ENCODE measurements at regions not wholly inside any gene's neighbourhood (a gene's known extent, or its start where the extent isn't known, plus 50 kb on each side); places are given as distances from the start of the nearest gene placed in this dataset.

GRCh38 chr6:8860671-8861070 is 425.3 kb upstream of the SLC35B3 start:
- Histone ChIP-seq H2BK5ac (ENCODE audit: insufficient read length, low read length) (no peak overlapping the region), H3K27me3 (ENCODE audit: insufficient read depth, low read length) (no peaks in the 10 kb centered on the region), H3K4me1 (ENCODE audit: insufficient read depth, low read length) (no peaks in the 10 kb centered on the region), H4K8ac (replicated peaks; ENCODE audit: insufficient read length, low read depth, low read length) (no peak overlapping the region), H2BK15ac (ENCODE audit: low read depth, low read length) (no peak overlapping the region), H3K27ac (ENCODE audit: insufficient read length, low read depth, low read length) (no peak overlapping the region), H3T11ph (ENCODE audit: low read length) (no peak overlapping the region), H2AK5ac (ENCODE audit: insufficient read length, low read length) (no peak overlapping the region), H3K4me2 (ENCODE audit: insufficient read depth, insufficient read length, low read length) (no peak overlapping the region), H4K91ac (ENCODE audit: insufficient read length, low read depth, low read length) (no peak overlapping the region), H4K20me1 (ENCODE audit: control insufficient read depth, insufficient read depth, insufficient read length) (no peaks in the 10 kb centered on the region), H3K4ac (ENCODE audit: low read depth, low read length) (no peak overlapping the region), H3K79me1 (ENCODE audit: insufficient read depth, low read depth, low read length, poor library complexity, severe bottlenecking) (no peaks in the 10 kb centered on the region), H3K56ac (ENCODE audit: insufficient read length, low read depth, low read length) (no peak overlapping the region), H4K5ac (ENCODE audit: insufficient read length, low read depth, low read length) (no peak overlapping the region), H2AFZ (ENCODE audit: low read length) (no peak overlapping the region), H3K23ac (ENCODE audit: insufficient read length, low read depth, low read length) (no peak overlapping the region), H3K14ac (ENCODE audit: insufficient read depth, low read length) (no peak overlapping the region), H3K18ac (ENCODE audit: insufficient read length, low read depth, low read length) (no peak overlapping the region), H3K9ac (ENCODE audit: extremely low read depth, insufficient read length, low read length) (no peak overlapping the region), H2BK20ac (ENCODE audit: low read depth, low read length, poor library complexity, severe bottlenecking) (no peak overlapping the region), H3K79me2 (ENCODE audit: insufficient read depth, low read length) (no peaks in the 10 kb centered on the region), H2BK12ac (ENCODE audit: insufficient read length, low read depth, low read length) (no peak overlapping the region), H3K23me2 (ENCODE audit: insufficient read length, low read depth, low read length, poor library complexity, severe bottlenecking) (no peaks in the 10 kb centered on the region), H3K9me3 (ENCODE audit: control insufficient read depth, low read depth, low read length) (no peaks in the 10 kb centered on the region), H2BK120ac (ENCODE audit: low read depth, low read length, poor library complexity, severe bottlenecking) (no peak overlapping the region)
- H3K27me3 Mint-ChIP-seq (ENCODE audit: low read depth), result no peaks in the 10 kb centered on the region
- H3K4me3 Mint-ChIP-seq, result no peak overlapping the region
- no peaks in the 10 kb centered on the region for H3K36me3 Mint-ChIP-seq (ENCODE audit: insufficient read depth in 1 of 3, low read depth in 3 of 3)
- TF ChIP-seq, protein P1, sequence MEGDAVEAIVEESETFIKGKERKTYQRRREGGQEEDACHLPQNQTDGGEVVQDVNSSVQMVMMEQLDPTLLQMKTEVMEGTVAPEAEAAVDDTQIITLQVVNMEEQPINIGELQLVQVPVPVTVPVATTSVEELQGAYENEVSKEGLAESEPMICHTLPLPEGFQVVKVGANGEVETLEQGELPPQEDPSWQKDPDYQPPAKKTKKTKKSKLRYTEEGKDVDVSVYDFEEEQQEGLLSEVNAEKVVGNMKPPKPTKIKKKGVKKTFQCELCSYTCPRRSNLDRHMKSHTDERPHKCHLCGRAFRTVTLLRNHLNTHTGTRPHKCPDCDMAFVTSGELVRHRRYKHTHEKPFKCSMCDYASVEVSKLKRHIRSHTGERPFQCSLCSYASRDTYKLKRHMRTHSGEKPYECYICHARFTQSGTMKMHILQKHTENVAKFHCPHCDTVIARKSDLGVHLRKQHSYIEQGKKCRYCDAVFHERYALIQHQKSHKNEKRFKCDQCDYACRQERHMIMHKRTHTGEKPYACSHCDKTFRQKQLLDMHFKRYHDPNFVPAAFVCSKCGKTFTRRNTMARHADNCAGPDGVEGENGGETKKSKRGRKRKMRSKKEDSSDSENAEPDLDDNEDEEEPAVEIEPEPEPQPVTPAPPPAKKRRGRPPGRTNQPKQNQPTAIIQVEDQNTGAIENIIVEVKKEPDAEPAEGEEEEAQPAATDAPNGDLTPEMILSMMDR (conservative IDR thresholded peaks at IDR 0.05), result no peak
- H3K27ac Mint-ChIP-seq, result no peak overlapping the region
- H3K9me3 Mint-ChIP-seq, result no peaks in the 10 kb centered on the region
- no peak for DNase-seq
- H3K4me1 Mint-ChIP-seq, result no peaks in the 10 kb centered on the region

Data from H9 (cell line).